Transverse colon (tissue), 4 donors: ENCODE measurements at regions not wholly inside any gene's neighbourhood (a gene's known extent, or its start where the extent isn't known, plus 50 kb on each side); places are given as distances from the start of the nearest gene placed in this dataset.

ENCODE experiments used
- CTCF ChIP-seq, 5 experiments: fragments of 200-600 bp in 3 of 5; fragments of 450-650 bp in 2 of 5; sonication (generic) in 3 of 5; IDR thresholded peaks; 1 replicate in 2 of 5; 2 replicates in 3 of 5; pipeline ENCODE4 v1.5.1; 2016 to 2017; ENCODE audit warnings: antibody characterized with exemption in 5 of 5, inconsistent platforms in 3 of 5, mild to moderate bottlenecking in 2 of 5, moderate library complexity in 1 of 5
- POLR2A ChIP-seq: fragments of 450-650 bp; IDR thresholded peaks from one replicate; pipeline ENCODE4 v1.6.1; 2016; ENCODE audit warnings: antibody characterized with exemption, mild to moderate bottlenecking, moderate library complexity
- POLR2AphosphoS5 ChIP-seq, 3 donors: sonication (generic); formaldehyde crosslinking; IDR thresholded peaks; one replicate each; pipeline ENCODE4 v1.6.1; 2016; ENCODE audit warnings: antibody characterized with exemption in 3 of 3

DNA sequence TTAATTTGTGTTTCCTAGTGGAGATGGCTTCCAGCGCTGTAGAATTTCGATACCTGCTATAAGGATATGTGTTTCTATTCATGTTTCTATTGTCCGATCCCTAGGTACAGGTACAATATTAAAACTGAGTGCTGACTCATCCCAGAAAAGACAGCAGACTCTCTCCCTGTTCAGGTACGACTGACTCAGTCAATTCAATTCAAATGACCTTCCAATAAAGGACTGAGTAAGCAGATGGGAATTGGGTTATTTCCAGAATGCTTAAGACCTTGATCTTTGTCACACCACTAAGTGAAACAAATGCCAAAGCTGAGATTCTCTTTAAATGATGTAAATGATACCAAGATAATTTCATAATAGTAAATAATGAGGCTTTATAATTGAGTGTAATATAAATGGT, 1596.9 kb downstream of the RPA4 start:
- TF ChIP-seq CTCF (IDR thresholded peaks at IDR 0.05) = no peak
- TF ChIP-seq POLR2A = no peak
- no peak for TF ChIP-seq POLR2AphosphoS5 (IDR thresholded peaks at IDR 0.05)
